Neural progenitor cell (in vitro differentiated cells): ENCODE measurements at regions not wholly inside any gene's neighbourhood (a gene's known extent, or its start where the extent isn't known, plus 50 kb on each side); places are given as distances from the start of the nearest gene placed in this dataset.

Experiments used
- EZH2 ChIP-seq: fragments of 200-600 bp; sonication (generic); IDR thresholded peaks from 2 replicates; pipeline ENCODE4 v1.6.1; 2017; ENCODE audit warnings: antibody characterized with exemption, mild to moderate bottlenecking, moderate library complexity
- TF ChIP-seq, protein P1 (sequence below): fragments of 200-600 bp; sonication (generic); IDR thresholded peaks from 2 replicates; pipeline ENCODE4 v1.5.1; 2017; ENCODE audit warnings: antibody characterized with exemption, mild to moderate bottlenecking

DNA sequence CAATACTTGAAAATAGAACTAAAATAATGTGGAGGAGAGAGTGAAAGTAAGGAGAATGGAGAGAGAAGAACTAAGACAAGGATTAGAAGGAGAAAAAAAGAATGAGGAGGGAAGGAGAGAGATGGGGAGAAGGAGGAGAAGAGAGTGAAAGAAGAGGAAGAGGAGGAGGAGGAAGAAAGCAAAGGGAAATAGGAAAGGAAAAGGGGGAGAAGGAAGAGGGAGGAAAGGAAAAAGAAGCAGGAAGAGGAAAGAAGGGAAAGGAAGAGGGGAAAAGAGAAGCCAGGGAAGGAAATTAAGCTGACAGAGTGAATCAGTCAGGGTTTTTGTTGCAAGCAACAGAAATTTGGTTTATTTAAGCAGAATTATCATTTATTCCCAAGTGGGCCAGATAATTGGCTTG, 241.7 kb upstream of the P2RY1 start:
- no peak for TF ChIP-seq EZH2
- TF ChIP-seq, protein P1, sequence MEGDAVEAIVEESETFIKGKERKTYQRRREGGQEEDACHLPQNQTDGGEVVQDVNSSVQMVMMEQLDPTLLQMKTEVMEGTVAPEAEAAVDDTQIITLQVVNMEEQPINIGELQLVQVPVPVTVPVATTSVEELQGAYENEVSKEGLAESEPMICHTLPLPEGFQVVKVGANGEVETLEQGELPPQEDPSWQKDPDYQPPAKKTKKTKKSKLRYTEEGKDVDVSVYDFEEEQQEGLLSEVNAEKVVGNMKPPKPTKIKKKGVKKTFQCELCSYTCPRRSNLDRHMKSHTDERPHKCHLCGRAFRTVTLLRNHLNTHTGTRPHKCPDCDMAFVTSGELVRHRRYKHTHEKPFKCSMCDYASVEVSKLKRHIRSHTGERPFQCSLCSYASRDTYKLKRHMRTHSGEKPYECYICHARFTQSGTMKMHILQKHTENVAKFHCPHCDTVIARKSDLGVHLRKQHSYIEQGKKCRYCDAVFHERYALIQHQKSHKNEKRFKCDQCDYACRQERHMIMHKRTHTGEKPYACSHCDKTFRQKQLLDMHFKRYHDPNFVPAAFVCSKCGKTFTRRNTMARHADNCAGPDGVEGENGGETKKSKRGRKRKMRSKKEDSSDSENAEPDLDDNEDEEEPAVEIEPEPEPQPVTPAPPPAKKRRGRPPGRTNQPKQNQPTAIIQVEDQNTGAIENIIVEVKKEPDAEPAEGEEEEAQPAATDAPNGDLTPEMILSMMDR: no peak
